IMR-90 (cell line): ENCODE measurements at regions not wholly inside any gene's neighbourhood (a gene's known extent, or its start where the extent isn't known, plus 50 kb on each side); places are given as distances from the start of the nearest gene placed in this dataset.

Experiments used
- ATAC-seq: fragments of 200-7000 bp; cut with Tn5 transposase; 2 replicates; pipeline ENCODE4 v1.9.1; 2020; ENCODE audit warnings: low read depth, mild to moderate bottlenecking, moderate library complexity
- BruUV-seq: library from RNA; stranded (reverse); fragments of 400-500 nt; replicated peaks from 2 replicates; lab custom pipeline; 2021; lab: Mats Ljungman, UMichigan
- CTCF ChIA-PET: fragments of 300-600 bp; formaldehyde crosslinking; extraction: SDS; loops from one replicate; lab custom pipeline; 2021; ENCODE audit warnings: antibody characterized with exemption; lab: Yijun Ruan, JAX
- POLR2A ChIA-PET: fragments of 300-600 bp; sonication (Branson Sonifier 250); formaldehyde crosslinking; loops from one replicate; lab custom pipeline; 2022; ENCODE audit warnings: antibody characterized with exemption; ENCODE audit not compliant: unreplicated experiment; lab: Charles Lee
- DNase-seq: peaks from one replicate; pipeline ENCODE4 v3.0.0; 2013
- H2AFZ ChIP-seq: replicated peaks from 2 replicates; pipeline ENCODE3; 2013; ENCODE audit warnings: low read length, mild to moderate bottlenecking; ENCODE audit not compliant: poor library complexity
- H2AK5ac ChIP-seq: 2 replicates; pipeline ENCODE4 v1.6.1; 2013; ENCODE audit warnings: low read depth, low read length, inconsistent platforms
- H2AK9ac ChIP-seq: replicated peaks from 2 replicates; pipeline ENCODE3; 2013; ENCODE audit warnings: mild to moderate bottlenecking, low read depth, low read length, moderate library complexity; ENCODE audit not compliant: poor library complexity
- H2BK120ac ChIP-seq: 2 replicates; pipeline ENCODE4 v1.6.1; 2013; ENCODE audit warnings: low read depth, low read length, inconsistent platforms
- H2BK15ac ChIP-seq: 3 replicates; pipeline ENCODE4 v1.6.1; 2013; ENCODE audit warnings: low read depth, low read length, inconsistent platforms
- H2BK20ac ChIP-seq: 2 replicates; pipeline ENCODE4 v1.6.1; 2013; ENCODE audit warnings: low read depth, mild to moderate bottlenecking, inconsistent platforms, low read length, moderate library complexity
- H2BK5ac ChIP-seq: 2 replicates; pipeline ENCODE4 v1.6.1; 2013; ENCODE audit warnings: mild to moderate bottlenecking, low read depth, low read length, inconsistent platforms; ENCODE audit not compliant: poor library complexity, severe bottlenecking
- H3K14ac ChIP-seq: replicated peaks from 2 replicates; pipeline ENCODE4 v1.6.1; 2013; ENCODE audit warnings: low read depth, low read length, inconsistent platforms
- H3K18ac ChIP-seq: 2 replicates; pipeline ENCODE4 v1.6.1; 2013; ENCODE audit warnings: low read depth, low read length, control low read depth
- H3K23ac ChIP-seq: 2 replicates; pipeline ENCODE4 v1.6.1; 2013; ENCODE audit warnings: low read depth, low read length, inconsistent platforms
- H3K27ac ChIP-seq: 2 replicates; pipeline ENCODE4 v1.5.1; 2013; ENCODE audit warnings: mild to moderate bottlenecking, control low read depth, low read length; ENCODE audit not compliant: insufficient read depth
- H3K27me3 ChIP-seq: 2 replicates; pipeline ENCODE4 v1.6.1; 2013; ENCODE audit warnings: low read length; ENCODE audit not compliant: control insufficient read depth, insufficient read depth
- H3K36me3 ChIP-seq: 2 replicates; pipeline ENCODE4 v1.6.1; 2013; ENCODE audit warnings: low read length, mixed read lengths; ENCODE audit not compliant: control insufficient read depth, insufficient read depth
- H3K4ac ChIP-seq: 2 replicates; pipeline ENCODE4 v1.6.1; 2013; ENCODE audit warnings: low read depth, low read length, inconsistent platforms
- H3K4me1 ChIP-seq: 2 replicates; pipeline ENCODE4 v1.6.1; 2013; ENCODE audit warnings: low read length, mixed read lengths; ENCODE audit not compliant: control insufficient read depth, insufficient read depth
- H3K4me2 ChIP-seq: 2 replicates; pipeline ENCODE4 v1.6.1; 2013; ENCODE audit warnings: low read depth, mild to moderate bottlenecking, control low read depth, low read length, moderate library complexity
- H3K4me3 ChIP-seq: 2 replicates; pipeline ENCODE4 v1.5.1; 2013; ENCODE audit warnings: low read depth, mild to moderate bottlenecking, control low read depth, low read length, moderate library complexity; ENCODE audit not compliant: insufficient read depth
- H3K56ac ChIP-seq: 2 replicates; pipeline ENCODE4 v1.6.1; 2013; ENCODE audit warnings: low read length, inconsistent platforms; ENCODE audit not compliant: insufficient read depth; ENCODE audit errors: extremely low read depth
- H3K79me1 ChIP-seq, 2 experiments: 2 replicates each; pipeline ENCODE4 v1.6.1; 2013; ENCODE audit warnings: low read length in 2 of 2, inconsistent platforms in 1 of 2, low read depth in 1 of 2
- H3K9ac ChIP-seq: 2 replicates; pipeline ENCODE4 v1.6.1; 2013; ENCODE audit warnings: low read depth, low read length, control low read depth
- H3K9me1 ChIP-seq: 2 replicates; pipeline ENCODE4 v1.6.1; 2013; ENCODE audit warnings: low read length, inconsistent platforms; ENCODE audit not compliant: insufficient read depth
- H3K9me3 ChIP-seq: 2 replicates; pipeline ENCODE4 v1.6.1; 2013; ENCODE audit warnings: low read length; ENCODE audit not compliant: control insufficient read depth, insufficient read depth
- H4K20me1 ChIP-seq: 2 replicates; pipeline ENCODE4 v1.6.1; 2013; ENCODE audit warnings: low read length, inconsistent platforms; ENCODE audit not compliant: insufficient read depth
- H4K5ac ChIP-seq: 2 replicates; pipeline ENCODE4 v1.6.1; 2013; ENCODE audit warnings: mild to moderate bottlenecking, low read depth, low read length, control low read depth
- H4K8ac ChIP-seq, 2 experiments: 2 replicates each; pipeline ENCODE4 v1.6.1; 2013; ENCODE audit warnings: low read depth in 2 of 2, low read length in 2 of 2, control low read depth in 1 of 2, inconsistent platforms in 1 of 2
- H4K91ac ChIP-seq: 2 replicates; pipeline ENCODE4 v1.6.1; 2013; ENCODE audit warnings: low read depth, low read length, inconsistent platforms; ENCODE audit not compliant: insufficient read depth
- CEBPB ChIP-seq: IDR thresholded peaks from 2 replicates; pipeline ENCODE4 v1.6.1; 2012; ENCODE audit warnings: low read depth, low read length, improper control_type of control experiment
- ELK1 ChIP-seq: fragments of 150-350 bp; IDR thresholded peaks from 2 replicates; pipeline ENCODE4 v1.6.1; 2016; ENCODE audit warnings: low read depth, mild to moderate bottlenecking, low read length, moderate library complexity, borderline replicate concordance
- MAZ ChIP-seq: IDR thresholded peaks from 2 replicates; pipeline ENCODE4 v1.6.1; 2012; ENCODE audit warnings: low read depth, mild to moderate bottlenecking, low read length, improper control_type of control experiment, moderate library complexity, borderline replicate concordance
- WGBS, 2 experiments: methylation state at CpG; one replicate each; pipeline versions ENCODE4 v1.1.5 to v1.1.7; 2013; ENCODE audit warnings: missing lambda C conversion rate in 2 of 2; ENCODE audit not compliant: insufficient read length in 1 of 2; ENCODE audit errors: extremely low coverage in 2 of 2; 5-methylcytosine and 5-hydroxymethylcytosine counted together
- dilution Hi-C: fragments of 300-500 bp; cut with HindIII; formaldehyde crosslinking; loops from one replicate; pipeline ENCODE4 v1.14.3; 2018; ENCODE audit warnings: low sequenced_read_pairs; ENCODE audit not compliant: unreplicated experiment
- in situ Hi-C: fragments of 300-500 bp; cut with MboI; formaldehyde crosslinking; loops from 3 replicates; pipeline ENCODE4 v1.14.3; 2019; ENCODE audit warnings: low sequenced_read_pairs, inconsistent platforms, mixed read lengths
- intact Hi-C: fragments of 100-400 bp; cut with micrococcal nuclease; formaldehyde crosslinking; loops from 2 replicates; pipeline ENCODE4 v1.10.0; 2022

GRCh38 chr2:149741646-149742045 is 154.1 kb upstream of the MMADHC start:
- Histone ChIP-seq H3K9me1 (peaks cover 10% of the 10 kb centered on the region), H3K23ac (no peak overlapping the region), H2BK20ac (peak overlapping the region; percentile 88), H3K9ac (no peak overlapping the region), H3K79me1 (peaks cover 0 to 8% of the 10 kb centered on the region in 2 experiments; a peak in 2 of 4 replicates), H4K20me1 (no peaks in the 10 kb centered on the region), H2AK5ac (peak overlapping the region; percentile 51; the same call in 1 of the 2 replicates), H3K56ac (0 out of 2 replicates have a peak overlapping the region, but pooled peaks have one; percentile 52), H3K4me3 (no peak overlapping the region), H3K4me2 (no peak overlapping the region), H3K9me3 (no peaks in the 10 kb centered on the region), H3K27ac (peak overlapping the region; percentile 41; the same call in 1 of the 2 replicates), H3K36me3 (no peaks in the 10 kb centered on the region), H3K18ac (peak overlapping the region; percentile 85; the same call in 1 of the 2 replicates), H2BK15ac (no peak overlapping the region; the same call in 2 of the 3 replicates), H4K8ac (peak overlapping the region in 1 of 2 experiments; percentile 59; a peak in 2 of 4 replicates), H2AK9ac (no peak overlapping the region), H4K5ac (no peak overlapping the region), H2BK5ac (peak overlapping the region; percentile 99), H2BK120ac (peak overlapping the region; percentile 96), H3K27me3 (no peaks in the 10 kb centered on the region), H3K14ac (peak overlapping the region; percentile 34; the same call in 1 of the 2 replicates), H3K4ac (peak overlapping the region; percentile 94; the same call in 1 of the 2 replicates), H4K91ac (no peak overlapping the region), H2AFZ (no peak overlapping the region), H3K4me1 (peaks cover 33% of the 10 kb centered on the region)
- no TSS peak for BruUV-seq
- no peak for TF ChIP-seq ELK1
- TF ChIP-seq MAZ = no peak
- TF ChIP-seq CEBPB = 0 out of 2 replicates have a peak, but pooled peaks have one; percentile 17
- intact Hi-C loops (loop anchor here (5.0 to 10.0 kb wide), 4 partner anchors 144 to 1493 kb away; no protein-coding TSS in a partner anchor), dilution Hi-C loops (no loop called here), in situ Hi-C loops (loop anchor here (25.0 kb wide), 1 partner anchor 721 kb away; no protein-coding TSS in a partner anchor)
- ATAC-seq = peak; percentile 33
- ChIA-PET CTCF (no interaction called here), POLR2A (interaction anchor here (0.9 kb wide), 1 partner anchor 868 kb away, joined by 4 read pairs; no protein-coding TSS in a partner anchor)
- no CpG with 5 or more reads among the region's 1 CpG for WGBS, 2 experiments
- DNase-seq = peak; percentile 87
